Erythroblast (primary cell): ENCODE measurements at regions not wholly inside any gene's neighbourhood (a gene's known extent, or its start where the extent isn't known, plus 50 kb on each side); places are given as distances from the start of the nearest gene placed in this dataset.

ENCODE experiments used
- GATA1 ChIP-seq: IDR thresholded peaks from 2 replicates; pipeline ENCODE4 v1.6.1; 2011; ENCODE audit warnings: low read depth, mild to moderate bottlenecking, control low read depth, low read length, moderate library complexity
- POLR2A ChIP-seq: IDR thresholded peaks from 2 replicates; pipeline ENCODE4 v1.6.1; 2011; ENCODE audit warnings: mild to moderate bottlenecking, low read length

GRCh38 chr1:96481409-96481808, 240.2 kb upstream of the PTBP2 start:
- TF ChIP-seq POLR2A (no peak), GATA1 (no peak)
